ENCODE measurements at regions not wholly inside any gene's neighbourhood (a gene's known extent, or its start where the extent isn't known, plus 50 kb on each side); places are given as distances from the start of the nearest gene placed in this dataset.

- no peak for DNase-seq (ENCODE audit: low read depth in 2 of 2)
These were observed 220.8 kb upstream of the MARCKS start for GRCh38 chr6:113636357-113636824.

- no peak for DNase-seq (ENCODE audit: low read depth in 2 of 2)
These were observed 217.1 kb upstream of the MARCKS start for GRCh38 chr6:113640051-113640450.

- no peak for DNase-seq (ENCODE audit: low read depth in 2 of 2)
These were observed 215.0 kb upstream of the MARCKS start for GRCh38 chr6:113642001-113642713.

- DNase-seq (ENCODE audit: low read depth in 2 of 2): no peak
These were observed 214.3 kb upstream of the MARCKS start for GRCh38 chr6:113642714-113643406.

- DNase-seq (ENCODE audit: low read depth in 2 of 2): no peak
These were observed 213.8 kb upstream of the MARCKS start for GRCh38 chr6:113643407-113643770.

GRCh38 chr6:113644861-113645575 lies 212.1 kb upstream of the MARCKS start:
- DNase-seq (ENCODE audit: low read depth in 2 of 2): no peak

- no peak for DNase-seq (ENCODE audit: low read depth in 2 of 2)
These were observed 211.6 kb upstream of the MARCKS start for GRCh38 chr6:113645576-113645970.

- no peak for DNase-seq (ENCODE audit: low read depth in 2 of 2)
These were observed 211.2 kb upstream of the MARCKS start for GRCh38 chr6:113645986-113646385.

- no peak for DNase-seq (ENCODE audit: low read depth in 2 of 2)
These were observed 210.4 kb upstream of the MARCKS start for GRCh38 chr6:113646701-113647100.

GRCh38 chr6:113647143-113647889 lies 209.8 kb upstream of the MARCKS start:
- no peak for DNase-seq (ENCODE audit: low read depth in 2 of 2)

GRCh38 chr6:113648698-113649097 lies 208.4 kb upstream of the MARCKS start:
- DNase-seq (ENCODE audit: low read depth in 2 of 2): no peak

GRCh38 chr6:113649276-113649675 lies 207.9 kb upstream of the MARCKS start:
- no peak for DNase-seq (ENCODE audit: low read depth in 2 of 2)

GRCh38 chr6:113649880-113650609 lies 207.1 kb upstream of the MARCKS start:
- DNase-seq (ENCODE audit: low read depth in 2 of 2): no peak

GRCh38 chr6:113650610-113650979 lies 206.6 kb upstream of the MARCKS start:
- DNase-seq (ENCODE audit: low read depth in 2 of 2): no peak

GRCh38 chr6:113651120-113651519 lies 206.0 kb upstream of the MARCKS start:
- DNase-seq (ENCODE audit: low read depth in 2 of 2): no peak

- no peak for DNase-seq (ENCODE audit: low read depth in 2 of 2)
These were observed 205.2 kb upstream of the MARCKS start for GRCh38 chr6:113651920-113652319.

GRCh38 chr6:113653275-113653674 lies 203.9 kb upstream of the MARCKS start:
- DNase-seq (ENCODE audit: low read depth in 2 of 2): no peak

- no peak for DNase-seq (ENCODE audit: low read depth in 2 of 2)
These were observed 202.7 kb upstream of the MARCKS start for GRCh38 chr6:113654396-113654795.

GRCh38 chr6:113655761-113656160 lies 201.4 kb upstream of the MARCKS start:
- DNase-seq (ENCODE audit: low read depth in 2 of 2): no peak

- DNase-seq (ENCODE audit: low read depth in 2 of 2): no peak
These were observed 197.3 kb upstream of the MARCKS start for GRCh38 chr6:113659762-113660404.

GRCh38 chr6:113660819-113661218 lies 196.3 kb upstream of the MARCKS start:
- DNase-seq (ENCODE audit: low read depth in 2 of 2): no peak

Measured in stimulated activated CD4-positive, alpha-beta T cell treated with anti-CD3 and anti-CD28 coated beads, Interleukin-4, amount 100 ng/mL, for 48 hours (primary cell).